Endothelial cell (in vitro differentiated cells): ENCODE measurements at regions not wholly inside any gene's neighbourhood (a gene's known extent, or its start where the extent isn't known, plus 50 kb on each side); places are given as distances from the start of the nearest gene placed in this dataset.

Experiments used
- DNase-seq: peaks from one replicate; pipeline ENCODE4 v3.0.0; 2021; ENCODE audit warnings: low spot score
- H3K27ac Mint-ChIP-seq: one replicate; pipeline ENCODE4 v1.8.0; 2021; ENCODE audit warnings: mixed read lengths, inconsistent platforms; ENCODE audit not compliant: unreplicated experiment
- H3K27me3 Mint-ChIP-seq: one replicate; pipeline ENCODE4 v1.8.0; 2021; ENCODE audit warnings: mild to moderate bottlenecking, moderate library complexity, mixed read lengths, inconsistent platforms; ENCODE audit not compliant: unreplicated experiment
- H3K36me3 Mint-ChIP-seq: one replicate; pipeline ENCODE4 v1.8.0; 2021; ENCODE audit warnings: mild to moderate bottlenecking, low read depth, mixed read lengths, inconsistent platforms; ENCODE audit not compliant: unreplicated experiment
- H3K4me1 Mint-ChIP-seq: one replicate; pipeline ENCODE4 v1.8.0; 2021; ENCODE audit warnings: mild to moderate bottlenecking, mixed read lengths, inconsistent platforms; ENCODE audit not compliant: unreplicated experiment
- H3K4me3 Mint-ChIP-seq: one replicate; pipeline ENCODE4 v1.8.0; 2021; ENCODE audit warnings: mild to moderate bottlenecking, mixed read lengths, inconsistent platforms; ENCODE audit not compliant: unreplicated experiment
- H3K9me3 Mint-ChIP-seq: one replicate; pipeline ENCODE4 v1.8.0; 2021; ENCODE audit warnings: mixed read lengths, inconsistent platforms; ENCODE audit not compliant: unreplicated experiment
- TF ChIP-seq, protein P1 (sequence below): fragments of 200-600 bp; sonication (generic); IDR thresholded peaks from one replicate; pipeline ENCODE4 v1.5.0; 2021; ENCODE audit warnings: antibody characterized with exemption; ENCODE audit not compliant: unreplicated experiment

- no peak overlapping the region for H3K27ac Mint-ChIP-seq
Measured at GRCh38 chr1:118404024-118404423, 219.0 kb upstream of the SPAG17 start.

DNA sequence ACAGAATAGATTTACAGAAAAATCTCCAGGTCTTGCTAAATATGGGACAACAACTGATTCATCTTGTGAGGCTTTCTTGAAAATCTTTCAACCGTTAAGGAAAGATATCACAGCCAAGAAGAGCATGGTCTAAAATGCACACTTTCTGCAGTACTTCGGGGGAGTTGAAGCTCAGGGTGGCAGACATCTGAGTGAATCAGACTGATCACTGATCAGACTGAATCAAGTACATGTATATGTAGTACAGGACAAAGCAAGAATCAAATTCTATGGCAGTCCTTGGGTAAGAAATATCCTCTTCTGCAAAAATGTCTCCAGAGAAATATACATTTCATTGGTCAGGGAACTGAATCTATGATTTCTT, 212.4 kb upstream of the SPAG17 start:
- Mint-ChIP-seq H3K27ac (no peak overlapping the region), H3K27me3 (no peaks in the 10 kb centered on the region), H3K36me3 (no peaks in the 10 kb centered on the region), H3K4me1 (no peaks in the 10 kb centered on the region), H3K9me3 (no peaks in the 10 kb centered on the region), H3K4me3 (no peak overlapping the region)
- no peak for DNase-seq
- TF ChIP-seq, protein P1, sequence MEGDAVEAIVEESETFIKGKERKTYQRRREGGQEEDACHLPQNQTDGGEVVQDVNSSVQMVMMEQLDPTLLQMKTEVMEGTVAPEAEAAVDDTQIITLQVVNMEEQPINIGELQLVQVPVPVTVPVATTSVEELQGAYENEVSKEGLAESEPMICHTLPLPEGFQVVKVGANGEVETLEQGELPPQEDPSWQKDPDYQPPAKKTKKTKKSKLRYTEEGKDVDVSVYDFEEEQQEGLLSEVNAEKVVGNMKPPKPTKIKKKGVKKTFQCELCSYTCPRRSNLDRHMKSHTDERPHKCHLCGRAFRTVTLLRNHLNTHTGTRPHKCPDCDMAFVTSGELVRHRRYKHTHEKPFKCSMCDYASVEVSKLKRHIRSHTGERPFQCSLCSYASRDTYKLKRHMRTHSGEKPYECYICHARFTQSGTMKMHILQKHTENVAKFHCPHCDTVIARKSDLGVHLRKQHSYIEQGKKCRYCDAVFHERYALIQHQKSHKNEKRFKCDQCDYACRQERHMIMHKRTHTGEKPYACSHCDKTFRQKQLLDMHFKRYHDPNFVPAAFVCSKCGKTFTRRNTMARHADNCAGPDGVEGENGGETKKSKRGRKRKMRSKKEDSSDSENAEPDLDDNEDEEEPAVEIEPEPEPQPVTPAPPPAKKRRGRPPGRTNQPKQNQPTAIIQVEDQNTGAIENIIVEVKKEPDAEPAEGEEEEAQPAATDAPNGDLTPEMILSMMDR, result no peak

More at GRCh38 chr1:118404024-118404423, 219.0 kb upstream of the SPAG17 start:
- no peaks in the 10 kb centered on the region for H3K4me1 Mint-ChIP-seq
- H3K36me3 Mint-ChIP-seq, result no peaks in the 10 kb centered on the region
- no peaks in the 10 kb centered on the region for H3K27me3 Mint-ChIP-seq
- no peaks in the 10 kb centered on the region for H3K9me3 Mint-ChIP-seq
- no peak overlapping the region for H3K4me3 Mint-ChIP-seq
- DNase-seq, result no peak
- TF ChIP-seq, protein P1, result no peak

DNA sequence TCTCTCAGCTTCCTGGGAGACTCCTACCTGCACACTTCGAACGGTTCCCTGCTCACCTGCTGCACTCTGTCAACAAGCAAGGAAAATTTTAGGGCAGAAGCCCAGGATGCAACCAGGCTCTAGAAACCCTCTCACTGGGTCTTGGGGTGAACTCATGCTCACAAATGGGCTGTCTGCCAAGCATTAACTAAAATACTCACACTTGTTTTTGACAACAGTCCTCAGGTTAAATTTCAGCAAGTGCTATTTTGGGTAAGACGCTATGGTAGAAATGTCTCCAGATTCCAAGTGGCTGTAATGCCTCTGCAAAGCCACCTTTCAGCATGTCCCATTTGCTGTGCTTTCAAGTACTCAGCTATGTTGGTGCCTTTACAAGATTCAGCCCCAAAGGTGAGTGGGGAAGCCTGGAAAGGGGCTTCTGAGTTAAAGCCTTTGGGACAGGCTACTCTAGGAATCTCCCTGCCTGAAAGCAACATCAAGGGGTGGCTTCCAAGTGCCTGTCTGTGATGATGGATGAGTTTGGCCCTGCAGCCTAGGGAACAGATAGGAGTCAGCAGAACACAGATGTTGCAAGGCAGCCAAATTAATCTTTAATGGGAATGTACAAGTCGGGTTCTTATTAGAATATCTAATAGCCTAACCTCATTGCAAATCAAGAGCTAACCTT, 211.9 kb upstream of the SPAG17 start:
- H3K4me3 Mint-ChIP-seq, result no peak overlapping the region
- no peaks in the 10 kb centered on the region for H3K9me3 Mint-ChIP-seq
- H3K27me3 Mint-ChIP-seq, result no peaks in the 10 kb centered on the region
- H3K27ac Mint-ChIP-seq, result no peak overlapping the region
- H3K36me3 Mint-ChIP-seq, result no peaks in the 10 kb centered on the region
- DNase-seq, result no peak
- TF ChIP-seq, protein P1, result no peak
- H3K4me1 Mint-ChIP-seq, result peaks cover 4% of the 10 kb centered on the region

DNA sequence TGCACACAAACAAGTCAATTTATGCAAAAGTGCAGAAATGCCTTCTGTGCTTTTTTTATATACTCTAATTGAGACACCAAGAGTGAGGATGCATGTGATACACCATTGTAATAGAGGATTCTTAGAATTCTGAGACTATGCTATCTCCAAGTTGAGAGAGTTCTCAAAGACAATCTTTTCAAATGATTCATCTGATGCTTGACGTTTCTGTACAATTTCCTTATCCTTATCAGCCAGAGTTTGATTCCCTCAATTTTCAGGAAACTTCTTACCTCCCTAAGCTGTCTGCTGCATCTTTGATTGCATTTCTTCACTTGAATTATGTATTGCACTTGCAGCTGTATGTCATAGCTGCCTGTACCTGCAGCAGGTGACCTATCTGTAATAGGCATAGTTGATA, 211.3 kb upstream of the SPAG17 start:
- Mint-ChIP-seq H3K9me3 (no peaks in the 10 kb centered on the region), H3K27ac (no peak overlapping the region), H3K27me3 (no peaks in the 10 kb centered on the region), H3K4me1 (peaks cover 4% of the 10 kb centered on the region), H3K4me3 (no peak overlapping the region), H3K36me3 (no peaks in the 10 kb centered on the region)
- no peak for DNase-seq
- TF ChIP-seq, protein P1, result no peak

GRCh38 chr1:118395430-118395991, 210.5 kb upstream of the SPAG17 start:
- no peak for DNase-seq
- Mint-ChIP-seq H3K36me3 (no peaks in the 10 kb centered on the region), H3K9me3 (no peaks in the 10 kb centered on the region), H3K27ac (no peak overlapping the region), H3K4me1 (peaks cover 10% of the 10 kb centered on the region), H3K27me3 (no peaks in the 10 kb centered on the region), H3K4me3 (no peak overlapping the region)
- TF ChIP-seq, protein P1, result no peak
